ENCODE measurements at regions not wholly inside any gene's neighbourhood (a gene's known extent, or its start where the extent isn't known, plus 50 kb on each side); places are given as distances from the start of the nearest gene placed in this dataset.

DNA sequence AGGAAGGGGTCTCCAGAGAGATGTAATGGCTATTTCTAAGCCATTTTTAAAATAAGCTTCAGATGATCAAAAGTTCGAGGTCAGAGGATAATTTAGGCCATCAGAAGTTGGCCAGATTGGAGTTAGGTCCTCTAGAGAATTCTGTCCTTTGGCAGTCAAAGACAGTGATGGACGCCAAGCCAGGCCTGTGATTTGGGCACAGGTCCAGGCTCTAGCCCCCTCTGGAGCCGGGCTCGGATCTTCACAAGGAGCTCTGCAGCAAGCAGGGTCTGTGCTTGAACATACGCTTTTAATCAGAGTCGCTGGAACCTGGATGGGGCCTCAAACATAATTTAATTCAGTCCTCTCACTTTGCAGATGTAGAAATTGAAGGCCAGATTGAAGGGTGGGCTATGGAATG is 151.4 kb upstream of the BCL6 start:
- peak overlapping the region; percentile 11; the same call in 1 of the 2 replicates for H3K4me2 ChIP-seq (ENCODE audit: low read length)
- H3K9me3 ChIP-seq (ENCODE audit: low read length): no peaks in the 10 kb centered on the region
- no peak for TF ChIP-seq CTCF (conservative IDR thresholded peaks at IDR 0.05; ENCODE audit: low read length)
- TF ChIP-seq EZH2phosphoT487 (IDR thresholded peaks at IDR 0.05; ENCODE audit: borderline replicate concordance, low read depth, low read length): no peak
- no TSS peak for BruUV-seq (replicated peaks)
- intact Hi-C loops (cut with micrococcal nuclease; ENCODE audit: unreplicated experiment): no loop called here
- no peak overlapping the region for H3K4me3 ChIP-seq (ENCODE audit: low read depth, low read length, poor library complexity, severe bottlenecking)
- H3K36me3 ChIP-seq (ENCODE audit: insufficient read depth, low read length): no peaks in the 10 kb centered on the region
- H3K9me2 ChIP-seq (ENCODE audit: insufficient read depth, low read length): no peaks in the 10 kb centered on the region
- peak overlapping the region; percentile 100 for H3K27ac ChIP-seq (ENCODE audit: low read depth, low read length, poor library complexity, severe bottlenecking)
- POLR2A ChIA-PET: interaction anchor here (8.2 to 11.7 kb wide), 3 partner anchors 45 to 149 kb away, joined by 149 to 476 read pairs (median 305); partner anchors contain the start of gene BCL6
- peaks cover 6% of the 10 kb centered on the region; the same call in 1 of the 2 replicates for H3K79me2 ChIP-seq (ENCODE audit: insufficient read depth, low read depth, low read length)
- DNase-seq (ENCODE audit: low spot score): no peak
- CTCF ChIA-PET (ENCODE audit: unreplicated experiment): no interaction called here
- peak overlapping the region; percentile 81 for H2AFZ ChIP-seq (ENCODE audit: low read length)
- H3K4me1 ChIP-seq (ENCODE audit: insufficient read depth, low read length, poor library complexity, severe bottlenecking): peaks cover 53% of the 10 kb centered on the region
- no peaks in the 10 kb centered on the region for H4K20me1 ChIP-seq (ENCODE audit: insufficient read depth, low read length)

GRCh38 chr3:187899246-187899645 is 154.0 kb upstream of the BCL6 start:
- H2AFZ ChIP-seq (ENCODE audit: low read length): peak overlapping the region; percentile 12; the same call in 1 of the 2 replicates
- peaks cover 79% of the 10 kb centered on the region for H3K4me1 ChIP-seq (ENCODE audit: insufficient read depth, low read length, poor library complexity, severe bottlenecking)
- H3K4me3 ChIP-seq (ENCODE audit: low read depth, low read length, poor library complexity, severe bottlenecking): peak overlapping the region; percentile 27
- DNase-seq (ENCODE audit: low spot score): peak; percentile 53
- no TSS peak for BruUV-seq (replicated peaks)
- no peaks in the 10 kb centered on the region; the same call in 1 of the 2 replicates for H3K36me3 ChIP-seq (ENCODE audit: insufficient read depth, low read length)
- peaks cover 6% of the 10 kb centered on the region; the same call in 1 of the 2 replicates for H3K79me2 ChIP-seq (ENCODE audit: insufficient read depth, low read depth, low read length)
- H4K20me1 ChIP-seq (ENCODE audit: insufficient read depth, low read length): no peaks in the 10 kb centered on the region
- H3K27ac ChIP-seq (ENCODE audit: low read depth, low read length, poor library complexity, severe bottlenecking): peak overlapping the region; percentile 100
- H3K9me3 ChIP-seq (ENCODE audit: low read length): no peaks in the 10 kb centered on the region
- TF ChIP-seq EZH2phosphoT487 (IDR thresholded peaks at IDR 0.05; ENCODE audit: borderline replicate concordance, low read depth, low read length): no peak
- no peak for TF ChIP-seq CTCF (conservative IDR thresholded peaks at IDR 0.05; ENCODE audit: low read length)
- CTCF ChIA-PET (ENCODE audit: unreplicated experiment): interaction anchor here (1.0 to 3.9 kb wide), 5 partner anchors 18 to 156 kb away, joined by 3 to 13 read pairs (median 6); no protein-coding TSS in a partner anchor
- POLR2A ChIA-PET: interaction anchor here (0.8 to 11.7 kb wide), 26 partner anchors 10 to 1056 kb away, joined by 3 to 476 read pairs (median 4); partner anchors contain the start of gene BCL6
- no peaks in the 10 kb centered on the region for H3K9me2 ChIP-seq (ENCODE audit: insufficient read depth, low read length)
- intact Hi-C loops (cut with micrococcal nuclease; ENCODE audit: unreplicated experiment): no loop called here
- H3K4me2 ChIP-seq (ENCODE audit: low read length): peak overlapping the region; percentile 90
